Erythroblast (primary cell): ENCODE measurements at regions not wholly inside any gene's neighbourhood (a gene's known extent, or its start where the extent isn't known, plus 50 kb on each side); places are given as distances from the start of the nearest gene placed in this dataset.

ENCODE experiments used
- GATA1 ChIP-seq: IDR thresholded peaks from 2 replicates; pipeline ENCODE4 v1.6.1; 2011; ENCODE audit warnings: low read depth, mild to moderate bottlenecking, control low read depth, low read length, moderate library complexity
- POLR2A ChIP-seq: IDR thresholded peaks from 2 replicates; pipeline ENCODE4 v1.6.1; 2011; ENCODE audit warnings: mild to moderate bottlenecking, low read length

GRCh38 chr2:13141315-13141714, 424.6 kb downstream of the TRIB2 start:
- TF ChIP-seq POLR2A (no peak), GATA1 (no peak)
